ENCODE measurements at regions not wholly inside any gene's neighbourhood (a gene's known extent, or its start where the extent isn't known, plus 50 kb on each side); places are given as distances from the start of the nearest gene placed in this dataset.
A peak's percentile ranks its signal among the peaks of the same experiment; 100 is the strongest.
"Not testable (repeated sequence)": the region's sequence is repeated elsewhere in the genome, so short reads cannot be mapped to it uniquely, and the experiment has no call there.

- no peak for DNase-seq (ENCODE audit: low read depth in 4 of 4, low spot score in 3 of 4)
These were observed 155.0 kb upstream of the CLINT1 start for GRCh38 chr5:158013939-158014338.

- DNase-seq (ENCODE audit: low read depth in 4 of 4, low spot score in 3 of 4), result no peak
These were observed 154.4 kb upstream of the CLINT1 start for GRCh38 chr5:158013303-158013702.

DNA sequence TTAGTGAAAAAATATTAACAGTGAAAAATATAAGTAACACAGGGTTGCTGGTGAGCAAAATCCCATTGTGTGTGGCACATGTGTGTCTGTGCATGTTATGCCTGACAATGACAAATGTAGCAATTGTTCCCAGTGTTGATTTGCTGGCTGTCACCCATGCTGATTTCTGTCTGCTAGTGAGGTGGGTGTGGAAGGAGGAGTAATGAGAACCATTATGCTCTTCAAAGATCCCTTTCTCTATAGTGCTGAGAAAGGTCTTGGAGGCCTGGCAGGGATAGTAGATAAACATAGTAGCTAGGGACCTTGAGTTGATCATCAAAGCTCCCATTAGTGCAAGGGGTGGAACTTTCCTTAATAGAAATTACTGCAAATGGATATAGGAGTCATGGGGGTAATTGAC, 152.5 kb upstream of the CLINT1 start:
- DNase-seq (ENCODE audit: low read depth in 4 of 4, low spot score in 3 of 4), result no peak

DNA sequence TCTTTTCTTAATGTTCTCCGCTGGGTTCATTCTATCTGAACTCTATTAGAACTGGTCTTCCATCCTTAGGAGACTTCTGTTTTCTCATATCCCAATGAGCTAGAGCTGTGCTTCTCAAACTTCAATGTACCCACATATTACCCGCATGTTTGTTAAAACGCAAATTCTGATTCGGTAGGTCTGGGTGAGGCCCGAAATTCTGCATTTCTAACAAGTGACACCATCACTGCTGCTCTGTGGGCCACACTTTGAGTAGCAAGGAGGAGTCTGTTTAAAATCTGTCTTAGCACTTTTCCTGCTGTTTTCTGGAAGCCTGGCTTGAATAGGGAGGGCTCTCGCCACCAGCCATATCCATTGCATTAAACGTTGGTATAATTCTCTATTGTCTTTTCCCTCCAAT, 151.9 kb upstream of the CLINT1 start:
- DNase-seq (ENCODE audit: low read depth in 4 of 4, low spot score in 3 of 4), result no peak

DNA sequence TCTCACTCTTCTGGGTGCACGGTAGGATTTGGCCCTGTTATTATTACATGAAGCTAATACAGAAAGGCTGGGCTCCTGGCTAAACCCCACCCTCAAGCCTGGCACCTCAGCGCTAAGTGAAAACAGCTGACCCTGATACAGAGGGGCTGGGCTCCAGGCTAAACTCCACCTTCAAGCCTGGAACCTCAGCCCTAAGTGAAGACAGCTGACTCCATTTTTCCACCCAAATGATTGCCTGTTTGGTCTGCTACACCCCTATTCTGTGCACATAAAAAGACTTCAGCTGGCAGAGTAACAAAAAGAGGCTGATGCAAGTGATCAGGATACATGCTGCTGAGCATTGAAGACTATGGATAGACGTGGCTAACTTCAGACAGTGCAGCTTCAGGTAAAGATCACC, 148.4 kb upstream of the CLINT1 start:
- DNase-seq (ENCODE audit: low read depth in 4 of 4, low spot score in 3 of 4), result no peak

- no peak for DNase-seq (ENCODE audit: low read depth in 4 of 4, low spot score in 3 of 4)
These were observed 140.8 kb upstream of the CLINT1 start for GRCh38 chr5:157999696-158000095.

DNA sequence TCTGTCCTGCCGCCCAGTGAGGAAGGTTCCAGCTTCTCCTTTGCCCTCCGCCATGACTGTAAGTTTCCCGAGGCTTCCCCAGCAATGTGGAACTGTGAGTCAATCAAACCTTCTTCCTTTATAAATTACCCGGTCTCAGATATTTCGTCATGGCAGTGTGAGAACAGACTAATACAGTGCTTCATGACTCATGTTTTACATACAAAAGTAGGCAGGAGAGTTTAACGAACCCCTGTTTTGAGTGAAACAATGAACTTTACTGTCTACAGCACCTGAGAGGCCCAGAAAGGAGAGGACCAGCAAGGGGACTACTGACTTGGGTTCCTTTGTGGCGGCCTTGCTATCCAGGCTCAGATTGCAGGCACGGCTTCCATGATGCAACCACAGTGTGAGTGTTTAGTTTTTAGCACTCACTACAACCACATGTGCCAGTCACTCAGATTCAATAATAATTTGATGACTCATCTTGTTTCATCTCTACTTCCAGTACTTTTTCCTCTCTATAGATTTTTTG, 139.1 kb upstream of the CLINT1 start:
- no peak for DNase-seq (ENCODE audit: low read depth in 4 of 4, low spot score in 3 of 4)

DNA sequence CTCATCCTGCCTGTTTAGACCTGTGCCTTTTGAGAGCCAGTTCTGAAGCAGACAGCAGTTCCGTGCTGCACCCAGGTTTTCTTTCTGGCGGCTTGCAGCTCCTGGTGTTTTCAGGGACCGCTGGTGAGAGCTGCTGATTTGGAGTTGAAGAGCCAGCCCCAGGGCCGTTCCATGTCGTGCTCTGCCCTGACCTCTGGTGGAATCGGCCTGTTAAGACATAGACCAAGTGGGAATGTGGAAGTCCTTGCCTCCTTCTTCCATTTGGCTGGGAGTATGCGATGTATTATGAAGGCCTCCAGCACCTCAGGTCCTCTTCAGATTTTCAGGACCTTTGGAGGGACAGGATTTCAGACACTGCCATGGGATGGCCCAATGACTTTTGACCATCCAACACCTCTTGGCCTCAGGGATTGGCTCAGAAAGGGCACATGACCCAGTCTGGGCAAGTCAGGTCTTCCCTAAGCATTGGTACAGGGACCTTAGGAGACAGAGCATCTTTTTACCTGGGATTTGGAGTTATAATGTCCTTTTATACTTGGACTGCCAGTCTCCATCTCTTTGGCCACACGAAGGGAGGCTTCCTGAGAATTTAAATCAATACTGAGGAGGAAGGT, 136.1 kb upstream of the CLINT1 start:
- DNase-seq (ENCODE audit: low read depth in 4 of 4, low spot score in 3 of 4), result peak; percentile 39 to 60 (median 50)

- DNase-seq (ENCODE audit: low read depth in 4 of 4, low spot score in 3 of 4), result no peak
These were observed 135.2 kb upstream of the CLINT1 start for GRCh38 chr5:157993986-157994691.

GRCh38 chr5:157993201-157993600, 134.3 kb upstream of the CLINT1 start:
- no peak for DNase-seq (ENCODE audit: low read depth in 4 of 4, low spot score in 3 of 4)

DNA sequence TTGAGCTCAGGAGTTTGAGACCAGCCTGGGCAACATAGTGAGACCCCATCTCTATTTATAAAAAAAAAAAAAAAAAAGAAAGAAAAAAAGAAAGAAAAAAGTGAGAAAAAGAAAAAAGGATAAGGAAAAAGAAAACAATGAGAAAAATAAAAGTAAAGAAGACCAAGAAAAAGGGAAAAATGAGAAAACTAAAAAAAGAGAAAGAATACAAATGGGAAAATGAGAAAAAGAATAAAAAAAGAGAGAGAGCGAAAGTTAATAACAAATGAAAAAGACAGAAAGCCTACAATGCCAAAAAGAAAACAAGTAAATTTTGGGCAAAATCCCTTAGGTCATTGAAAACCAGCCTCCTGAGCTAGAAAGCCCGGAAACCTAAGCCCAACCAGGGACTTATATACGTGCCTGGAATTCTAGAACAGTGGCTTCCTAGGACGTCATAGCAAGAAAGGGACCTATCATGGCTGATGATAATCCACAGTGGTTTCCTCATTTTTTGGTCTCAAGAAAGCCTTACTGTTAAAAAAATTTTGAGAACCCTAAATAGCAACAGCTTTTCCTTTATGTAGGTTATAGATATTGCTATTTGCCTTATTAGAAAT, 131.7 kb upstream of the CLINT1 start:
- no peak for DNase-seq (ENCODE audit: low read depth in 4 of 4, low spot score in 3 of 4)

GRCh38 chr5:157989296-157989695, 130.4 kb upstream of the CLINT1 start:
- DNase-seq (ENCODE audit: low read depth in 4 of 4, low spot score in 3 of 4), result no peak

GRCh38 chr5:157987259-157987658, 128.3 kb upstream of the CLINT1 start:
- no peak for DNase-seq (ENCODE audit: low read depth in 4 of 4, low spot score in 3 of 4)

DNA sequence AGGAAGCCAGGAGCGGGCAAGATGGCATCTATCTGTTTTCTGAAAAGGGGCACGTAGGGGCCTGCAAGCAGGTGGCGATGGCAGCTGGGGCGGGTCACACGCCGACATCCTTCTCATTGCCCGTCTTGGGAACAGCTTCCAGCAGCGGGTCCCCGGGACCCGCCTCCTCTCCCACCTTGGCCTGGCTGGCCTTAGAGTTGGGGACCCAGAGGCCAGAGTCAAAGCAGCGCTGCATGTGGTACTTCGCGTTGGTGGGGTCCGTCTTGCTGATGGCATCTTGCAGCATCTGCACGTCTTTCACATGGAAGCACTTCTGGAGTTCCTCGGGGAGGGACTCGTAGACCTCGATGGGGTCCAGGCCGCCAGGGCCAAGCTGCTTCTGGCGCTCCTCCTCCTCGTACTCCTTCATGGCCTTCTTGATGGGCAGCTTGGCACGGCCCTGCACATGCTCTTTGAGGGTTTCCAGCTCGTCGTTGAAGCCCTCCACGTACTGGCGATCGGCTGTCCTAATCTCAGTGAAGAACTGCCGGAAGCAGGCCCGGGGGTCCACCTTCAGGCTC, 127.6 kb upstream of the CLINT1 start:
- DNase-seq (ENCODE audit: low read depth in 4 of 4, low spot score in 3 of 4), result no peak

DNA sequence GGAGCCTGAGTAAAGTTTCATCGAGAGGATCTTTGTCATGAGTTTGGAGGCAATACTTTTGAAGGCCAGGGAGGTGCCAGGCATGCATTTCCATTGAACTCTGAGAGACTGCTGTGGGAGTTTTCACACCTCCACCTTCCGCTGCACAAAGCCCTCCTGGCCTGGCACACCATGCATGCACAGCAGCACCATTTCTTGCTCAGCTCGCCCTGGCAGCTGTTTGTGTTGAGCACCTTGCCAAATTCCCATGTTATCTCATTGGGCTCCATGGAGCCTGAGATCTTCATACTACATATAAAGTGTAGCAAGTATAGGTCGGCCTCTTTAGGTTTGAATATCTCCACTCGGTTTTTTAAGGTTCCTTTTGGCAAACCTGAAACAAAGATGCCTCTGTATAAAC, 125.7 kb upstream of the CLINT1 start:
- no peak for DNase-seq (ENCODE audit: low read depth in 4 of 4, low spot score in 3 of 4)

DNA sequence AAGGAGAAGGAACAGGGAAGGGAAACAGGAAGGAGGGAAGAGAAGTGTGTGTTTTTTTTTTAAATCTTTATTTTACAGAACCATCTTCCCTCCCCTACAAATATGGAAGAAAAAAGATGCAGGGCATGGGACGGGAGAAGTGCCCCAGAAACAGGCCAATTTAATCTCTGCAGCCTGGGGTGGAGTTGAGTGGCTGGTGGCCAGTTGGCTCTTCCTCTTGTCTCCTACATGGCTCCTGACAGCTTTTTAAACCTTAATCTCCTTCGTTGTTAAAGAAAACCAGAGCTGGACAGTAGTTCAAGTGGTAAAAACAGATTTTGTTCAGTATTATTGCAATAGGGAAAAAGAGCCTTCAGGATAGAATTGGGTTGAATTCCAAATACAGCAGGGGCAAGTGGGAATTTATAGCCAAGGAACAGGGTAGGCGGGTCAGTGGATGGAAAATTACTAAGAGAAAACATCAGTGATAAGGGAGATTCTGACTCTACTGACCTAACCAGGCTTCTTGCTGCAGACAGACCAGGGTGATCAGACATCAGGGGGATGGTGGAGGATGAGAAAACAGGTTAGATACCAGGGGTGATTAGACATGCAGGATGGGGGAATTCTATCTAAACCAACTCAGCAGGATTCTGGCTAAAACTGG, 125.1 kb upstream of the CLINT1 start:
- no peak for DNase-seq (ENCODE audit: low read depth in 4 of 4, low spot score in 3 of 4)

GRCh38 chr5:157978061-157978460, 119.1 kb upstream of the CLINT1 start:
- no peak for DNase-seq (ENCODE audit: low read depth in 4 of 4, low spot score in 3 of 4)

DNA sequence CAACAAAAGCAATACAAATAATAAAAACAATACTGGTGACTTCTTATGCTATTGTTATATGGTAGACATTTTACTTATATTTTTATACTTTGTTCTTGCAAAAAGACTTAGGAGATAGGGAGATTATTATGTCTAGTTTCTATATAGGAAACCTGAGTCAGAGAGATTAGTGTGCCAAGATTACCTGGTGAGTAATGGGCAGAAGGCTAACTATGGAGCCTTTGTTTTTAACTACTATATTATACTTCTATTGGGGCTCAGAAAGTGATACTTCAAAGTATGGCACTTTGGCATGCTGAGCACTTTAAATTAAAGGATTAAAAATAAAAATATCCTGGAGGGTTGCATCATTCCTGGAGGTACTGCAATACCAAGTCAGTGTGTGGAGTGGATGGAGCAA, 117.5 kb upstream of the CLINT1 start:
- no peak for DNase-seq (ENCODE audit: low read depth in 4 of 4, low spot score in 3 of 4)

GRCh38 chr5:157972579-157972978, 113.6 kb upstream of the CLINT1 start:
- no peak for DNase-seq (ENCODE audit: low read depth in 4 of 4, low spot score in 3 of 4)

- no peak for DNase-seq (ENCODE audit: low read depth in 4 of 4, low spot score in 3 of 4)
These were observed 112.7 kb upstream of the CLINT1 start for GRCh38 chr5:157971571-157972216.

GRCh38 chr5:157968570-157968969, 109.6 kb upstream of the CLINT1 start:
- DNase-seq (ENCODE audit: low read depth in 4 of 4, low spot score in 3 of 4), result not testable (repeated sequence)
